ENCODE measurements at regions not wholly inside any gene's neighbourhood (a gene's known extent, or its start where the extent isn't known, plus 50 kb on each side); places are given as distances from the start of the nearest gene placed in this dataset.

DNA sequence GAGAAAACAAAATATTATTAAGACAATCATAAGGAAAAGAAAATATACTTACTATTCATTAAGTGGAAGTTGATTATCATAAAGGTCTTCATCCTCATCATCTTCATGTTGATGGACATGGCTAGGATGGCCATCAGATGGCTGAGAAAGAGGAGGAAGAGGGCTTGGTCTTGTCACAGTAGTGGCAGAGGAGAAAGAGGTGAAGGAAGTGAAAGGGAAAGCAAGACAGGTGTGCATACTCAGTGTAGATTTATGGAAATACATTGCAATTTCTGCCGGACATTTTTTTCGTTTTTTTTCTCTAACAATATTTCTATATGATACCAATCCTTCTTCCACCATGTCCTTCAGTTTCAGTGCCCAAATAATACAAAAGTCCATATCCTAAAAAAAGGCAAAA lies 1409.8 kb downstream of the PCDH7 start:
- TF ChIP-seq, protein P1, sequence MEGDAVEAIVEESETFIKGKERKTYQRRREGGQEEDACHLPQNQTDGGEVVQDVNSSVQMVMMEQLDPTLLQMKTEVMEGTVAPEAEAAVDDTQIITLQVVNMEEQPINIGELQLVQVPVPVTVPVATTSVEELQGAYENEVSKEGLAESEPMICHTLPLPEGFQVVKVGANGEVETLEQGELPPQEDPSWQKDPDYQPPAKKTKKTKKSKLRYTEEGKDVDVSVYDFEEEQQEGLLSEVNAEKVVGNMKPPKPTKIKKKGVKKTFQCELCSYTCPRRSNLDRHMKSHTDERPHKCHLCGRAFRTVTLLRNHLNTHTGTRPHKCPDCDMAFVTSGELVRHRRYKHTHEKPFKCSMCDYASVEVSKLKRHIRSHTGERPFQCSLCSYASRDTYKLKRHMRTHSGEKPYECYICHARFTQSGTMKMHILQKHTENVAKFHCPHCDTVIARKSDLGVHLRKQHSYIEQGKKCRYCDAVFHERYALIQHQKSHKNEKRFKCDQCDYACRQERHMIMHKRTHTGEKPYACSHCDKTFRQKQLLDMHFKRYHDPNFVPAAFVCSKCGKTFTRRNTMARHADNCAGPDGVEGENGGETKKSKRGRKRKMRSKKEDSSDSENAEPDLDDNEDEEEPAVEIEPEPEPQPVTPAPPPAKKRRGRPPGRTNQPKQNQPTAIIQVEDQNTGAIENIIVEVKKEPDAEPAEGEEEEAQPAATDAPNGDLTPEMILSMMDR (IDR thresholded peaks at IDR 0.05) = no peak
- TF ChIP-seq POLR2A (IDR thresholded peaks at IDR 0.05) = no peak
